WTC11 (cell line): ENCODE measurements at regions not wholly inside any gene's neighbourhood (a gene's known extent, or its start where the extent isn't known, plus 50 kb on each side); places are given as distances from the start of the nearest gene placed in this dataset.

Experiments used
- ATAC-seq: fragments of 200-7000 bp; cut with Tn5 transposase; 2 replicates; pipeline ENCODE4 v1.10.0; 2021; ENCODE audit warnings: mild to moderate bottlenecking, moderate library complexity
- CTCF ChIA-PET: fragments of 300-600 bp; sonication (Branson Sonifier 250); formaldehyde crosslinking; loops from one replicate; lab custom pipeline; 2021; ENCODE audit warnings: antibody characterized with exemption; lab: Charles Lee
- POLR2A ChIA-PET: fragments of 350-600 bp; sonication (Branson Sonifier 250); formaldehyde crosslinking; loops from one replicate; lab custom pipeline; 2021; ENCODE audit warnings: antibody characterized with exemption; lab: Charles Lee
- DNase-seq: peaks from one replicate; pipeline ENCODE4 v3.0.0; 2021; ENCODE audit warnings: low spot score
- H3K27ac Mint-ChIP-seq: 2 replicates; pipeline ENCODE4 v1.8.0; 2021; ENCODE audit warnings: mixed read lengths
- H3K27me3 Mint-ChIP-seq: 2 replicates; pipeline ENCODE4 v1.8.0; 2021; ENCODE audit warnings: low read depth, mild to moderate bottlenecking, moderate library complexity, mixed read lengths
- H3K36me3 Mint-ChIP-seq: 2 replicates; pipeline ENCODE4 v1.8.0; 2021; ENCODE audit warnings: mixed read lengths
- H3K4me1 Mint-ChIP-seq: 2 replicates; pipeline ENCODE4 v1.8.0; 2022; ENCODE audit warnings: mixed read lengths
- H3K4me3 Mint-ChIP-seq: 2 replicates; pipeline ENCODE4 v1.8.0; 2021; ENCODE audit warnings: mild to moderate bottlenecking, moderate library complexity, mixed read lengths
- H3K9me3 Mint-ChIP-seq: 2 replicates; pipeline ENCODE4 v1.8.0; 2021; ENCODE audit warnings: mixed read lengths
- ELF4 ChIP-seq: sonication (generic); formaldehyde crosslinking; IDR thresholded peaks from 2 replicates; pipeline ENCODE4 v1.8.1; 2022; ENCODE audit warnings: low read depth, mild to moderate bottlenecking, moderate library complexity, missing genetic modification reagents
- FOXJ3 ChIP-seq: sonication (generic); formaldehyde crosslinking; IDR thresholded peaks from 2 replicates; pipeline ENCODE4 v1.9.0; 2021; ENCODE audit warnings: missing genetic modification reagents, mild to moderate bottlenecking, borderline replicate concordance
- GRHL2 ChIP-seq: fragments of 250-450 bp; sonication (Bioruptor Pico); IDR thresholded peaks from 2 replicates; pipeline ENCODE4 v1.8.0; 2022; ENCODE audit warnings: mild to moderate bottlenecking, moderate library complexity; ENCODE audit not compliant: insufficient replicate concordance, severe bottlenecking
- IRF2 ChIP-seq: sonication (generic); formaldehyde crosslinking; IDR thresholded peaks from 2 replicates; pipeline ENCODE4 v1.8.0; 2022; ENCODE audit warnings: low read depth, missing genetic modification reagents, borderline replicate concordance
- JAZF1 ChIP-seq: fragments of 250-450 bp; sonication (Bioruptor Pico); IDR thresholded peaks from 2 replicates; pipeline ENCODE4 v1.9.0; 2021; ENCODE audit warnings: moderate library complexity, mild to moderate bottlenecking, inconsistent platforms
- JUN ChIP-seq: sonication (generic); formaldehyde crosslinking; IDR thresholded peaks from 2 replicates; pipeline ENCODE4 v1.8.0; 2023; ENCODE audit warnings: mild to moderate bottlenecking, missing genetic modification reagents
- KAT7 ChIP-seq: sonication (generic); formaldehyde crosslinking; IDR thresholded peaks from 2 replicates; pipeline ENCODE4 v1.8.1; 2023; ENCODE audit warnings: missing genetic modification reagents, mild to moderate bottlenecking, borderline replicate concordance
- NFATC4 ChIP-seq: fragments of 250-450 bp; sonication (Bioruptor Pico); IDR thresholded peaks from 2 replicates; pipeline ENCODE4 v1.9.0; 2021; ENCODE audit warnings: mild to moderate bottlenecking
- NFYB ChIP-seq: sonication (generic); formaldehyde crosslinking; conservative IDR thresholded peaks from 2 replicates; pipeline ENCODE4 v1.8.0; 2022; ENCODE audit warnings: low read depth, missing genetic modification reagents
- OVOL2 ChIP-seq: fragments of 250-450 bp; sonication (Bioruptor Pico); IDR thresholded peaks from 2 replicates; pipeline ENCODE4 v1.9.0; 2021; ENCODE audit warnings: mild to moderate bottlenecking, borderline replicate concordance
- PRRX2 ChIP-seq: fragments of 250-450 bp; sonication (Bioruptor Pico); IDR thresholded peaks from 2 replicates; pipeline ENCODE4 v1.8.0; 2021; ENCODE audit warnings: mild to moderate bottlenecking
- TCF7 ChIP-seq: sonication (generic); formaldehyde crosslinking; IDR thresholded peaks from 2 replicates; pipeline ENCODE4 v1.8.0; 2022; ENCODE audit warnings: mild to moderate bottlenecking, low read depth, missing genetic modification reagents, moderate library complexity
- ZNF138 ChIP-seq: sonication (generic); formaldehyde crosslinking; conservative IDR thresholded peaks from 2 replicates; pipeline ENCODE4 v1.8.1; 2022; ENCODE audit warnings: mild to moderate bottlenecking, moderate library complexity, missing genetic modification reagents
- ZNF263 ChIP-seq: sonication (generic); formaldehyde crosslinking; IDR thresholded peaks from 2 replicates; pipeline ENCODE4 v1.8.1; 2022; ENCODE audit warnings: low read depth, mild to moderate bottlenecking, moderate library complexity, missing genetic modification reagents
- TF ChIP-seq, protein P1 (sequence below): sonication (generic); formaldehyde crosslinking; IDR thresholded peaks from 2 replicates; pipeline ENCODE4 v1.8.1; 2022; ENCODE audit warnings: low read depth, mild to moderate bottlenecking, moderate library complexity, missing genetic modification reagents, borderline replicate concordance
- TF ChIP-seq, protein P2 (sequence below): sonication (generic); formaldehyde crosslinking; IDR thresholded peaks from 2 replicates; pipeline ENCODE4 v1.8.1; 2023; ENCODE audit warnings: mild to moderate bottlenecking, missing genetic modification reagents
- TF ChIP-seq, protein P3 (sequence below): fragments of 250-450 bp; sonication (Bioruptor Pico); IDR thresholded peaks from 2 replicates; pipeline ENCODE4 v1.8.0; 2021; ENCODE audit warnings: mild to moderate bottlenecking
- TF ChIP-seq, protein P4 (sequence below): fragments of 200-600 bp; IDR thresholded peaks from 2 replicates; pipeline ENCODE4 v1.8.0; 2022; ENCODE audit warnings: antibody characterized with exemption
- TF ChIP-seq, protein P5 (sequence below): sonication (generic); formaldehyde crosslinking; IDR thresholded peaks from 2 replicates; pipeline ENCODE4 v1.8.1; 2023; ENCODE audit warnings: mild to moderate bottlenecking, moderate library complexity, missing genetic modification reagents
- TF ChIP-seq, protein P6 (sequence below): sonication (generic); formaldehyde crosslinking; IDR thresholded peaks from 2 replicates; pipeline ENCODE4 v1.8.1; 2022; ENCODE audit warnings: missing genetic modification reagents, borderline replicate concordance

DNA sequence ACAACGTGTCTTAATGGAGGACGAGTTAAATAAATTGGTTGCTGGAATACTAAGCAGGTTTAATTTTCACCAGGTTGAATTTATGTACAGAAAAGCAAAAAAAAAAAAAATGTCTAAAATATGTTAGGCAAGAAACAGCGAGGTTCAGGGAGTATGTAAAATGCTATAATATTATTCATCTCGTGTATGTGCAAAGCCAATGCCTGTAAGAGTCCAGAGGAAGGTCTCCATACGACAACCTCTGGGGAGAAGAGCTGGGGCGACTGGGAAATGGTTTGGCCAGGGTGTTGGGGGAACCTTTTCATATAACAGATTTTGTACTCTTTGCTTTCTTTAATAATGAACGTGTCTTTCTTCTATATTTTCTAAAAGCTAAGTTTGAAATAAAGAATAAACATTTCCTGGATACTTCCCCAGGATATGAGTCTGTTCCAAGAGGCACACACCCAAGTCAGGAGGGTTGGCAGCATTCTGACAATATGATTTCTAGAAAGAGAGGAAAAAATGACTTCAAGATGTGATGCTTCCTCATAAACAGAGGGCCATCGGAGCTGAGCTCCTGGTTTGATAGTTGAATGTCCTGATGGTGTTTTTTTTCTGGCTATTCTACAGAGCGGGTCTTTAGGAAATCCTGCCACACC, 208.6 kb upstream of the MGMT start:
- peaks cover 2% of the 10 kb centered on the region; the same call in 1 of the 2 replicates for H3K4me1 Mint-ChIP-seq
- POLR2A ChIA-PET, result no interaction called here
- CTCF ChIA-PET, result interaction anchor here (1.1 kb wide), 1 partner anchor 16 kb away, joined by 3 read pairs; no protein-coding TSS in a partner anchor
- H3K36me3 Mint-ChIP-seq, result no peaks in the 10 kb centered on the region
- TF ChIP-seq, protein P1, sequence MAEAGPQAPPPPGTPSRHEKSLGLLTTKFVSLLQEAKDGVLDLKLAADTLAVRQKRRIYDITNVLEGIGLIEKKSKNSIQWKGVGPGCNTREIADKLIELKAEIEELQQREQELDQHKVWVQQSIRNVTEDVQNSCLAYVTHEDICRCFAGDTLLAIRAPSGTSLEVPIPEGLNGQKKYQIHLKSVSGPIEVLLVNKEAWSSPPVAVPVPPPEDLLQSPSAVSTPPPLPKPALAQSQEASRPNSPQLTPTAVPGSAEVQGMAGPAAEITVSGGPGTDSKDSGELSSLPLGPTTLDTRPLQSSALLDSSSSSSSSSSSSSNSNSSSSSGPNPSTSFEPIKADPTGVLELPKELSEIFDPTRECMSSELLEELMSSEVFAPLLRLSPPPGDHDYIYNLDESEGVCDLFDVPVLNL (CRISPR knock-in tag), result no peak
- TF ChIP-seq KAT7 (CRISPR knock-in tag), result no peak
- no peak for TF ChIP-seq IRF2 (CRISPR knock-in tag)
- TF ChIP-seq, protein P2, sequence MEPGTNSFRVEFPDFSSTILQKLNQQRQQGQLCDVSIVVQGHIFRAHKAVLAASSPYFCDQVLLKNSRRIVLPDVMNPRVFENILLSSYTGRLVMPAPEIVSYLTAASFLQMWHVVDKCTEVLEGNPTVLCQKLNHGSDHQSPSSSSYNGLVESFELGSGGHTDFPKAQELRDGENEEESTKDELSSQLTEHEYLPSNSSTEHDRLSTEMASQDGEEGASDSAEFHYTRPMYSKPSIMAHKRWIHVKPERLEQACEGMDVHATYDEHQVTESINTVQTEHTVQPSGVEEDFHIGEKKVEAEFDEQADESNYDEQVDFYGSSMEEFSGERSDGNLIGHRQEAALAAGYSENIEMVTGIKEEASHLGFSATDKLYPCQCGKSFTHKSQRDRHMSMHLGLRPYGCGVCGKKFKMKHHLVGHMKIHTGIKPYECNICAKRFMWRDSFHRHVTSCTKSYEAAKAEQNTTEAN, result no peak
- no peak for TF ChIP-seq NFATC4
- TF ChIP-seq, protein P3, sequence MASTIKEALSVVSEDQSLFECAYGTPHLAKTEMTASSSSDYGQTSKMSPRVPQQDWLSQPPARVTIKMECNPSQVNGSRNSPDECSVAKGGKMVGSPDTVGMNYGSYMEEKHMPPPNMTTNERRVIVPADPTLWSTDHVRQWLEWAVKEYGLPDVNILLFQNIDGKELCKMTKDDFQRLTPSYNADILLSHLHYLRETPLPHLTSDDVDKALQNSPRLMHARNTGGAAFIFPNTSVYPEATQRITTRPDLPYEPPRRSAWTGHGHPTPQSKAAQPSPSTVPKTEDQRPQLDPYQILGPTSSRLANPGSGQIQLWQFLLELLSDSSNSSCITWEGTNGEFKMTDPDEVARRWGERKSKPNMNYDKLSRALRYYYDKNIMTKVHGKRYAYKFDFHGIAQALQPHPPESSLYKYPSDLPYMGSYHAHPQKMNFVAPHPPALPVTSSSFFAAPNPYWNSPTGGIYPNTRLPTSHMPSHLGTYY (CRISPR knock-in tag), result no peak
- TF ChIP-seq ZNF138 (CRISPR knock-in tag), result no peak
- TF ChIP-seq ZNF263, result no peak
- TF ChIP-seq JAZF1, result no peak
- TF ChIP-seq, protein P4, sequence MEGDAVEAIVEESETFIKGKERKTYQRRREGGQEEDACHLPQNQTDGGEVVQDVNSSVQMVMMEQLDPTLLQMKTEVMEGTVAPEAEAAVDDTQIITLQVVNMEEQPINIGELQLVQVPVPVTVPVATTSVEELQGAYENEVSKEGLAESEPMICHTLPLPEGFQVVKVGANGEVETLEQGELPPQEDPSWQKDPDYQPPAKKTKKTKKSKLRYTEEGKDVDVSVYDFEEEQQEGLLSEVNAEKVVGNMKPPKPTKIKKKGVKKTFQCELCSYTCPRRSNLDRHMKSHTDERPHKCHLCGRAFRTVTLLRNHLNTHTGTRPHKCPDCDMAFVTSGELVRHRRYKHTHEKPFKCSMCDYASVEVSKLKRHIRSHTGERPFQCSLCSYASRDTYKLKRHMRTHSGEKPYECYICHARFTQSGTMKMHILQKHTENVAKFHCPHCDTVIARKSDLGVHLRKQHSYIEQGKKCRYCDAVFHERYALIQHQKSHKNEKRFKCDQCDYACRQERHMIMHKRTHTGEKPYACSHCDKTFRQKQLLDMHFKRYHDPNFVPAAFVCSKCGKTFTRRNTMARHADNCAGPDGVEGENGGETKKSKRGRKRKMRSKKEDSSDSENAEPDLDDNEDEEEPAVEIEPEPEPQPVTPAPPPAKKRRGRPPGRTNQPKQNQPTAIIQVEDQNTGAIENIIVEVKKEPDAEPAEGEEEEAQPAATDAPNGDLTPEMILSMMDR, result no peak
- TF ChIP-seq, protein P5, sequence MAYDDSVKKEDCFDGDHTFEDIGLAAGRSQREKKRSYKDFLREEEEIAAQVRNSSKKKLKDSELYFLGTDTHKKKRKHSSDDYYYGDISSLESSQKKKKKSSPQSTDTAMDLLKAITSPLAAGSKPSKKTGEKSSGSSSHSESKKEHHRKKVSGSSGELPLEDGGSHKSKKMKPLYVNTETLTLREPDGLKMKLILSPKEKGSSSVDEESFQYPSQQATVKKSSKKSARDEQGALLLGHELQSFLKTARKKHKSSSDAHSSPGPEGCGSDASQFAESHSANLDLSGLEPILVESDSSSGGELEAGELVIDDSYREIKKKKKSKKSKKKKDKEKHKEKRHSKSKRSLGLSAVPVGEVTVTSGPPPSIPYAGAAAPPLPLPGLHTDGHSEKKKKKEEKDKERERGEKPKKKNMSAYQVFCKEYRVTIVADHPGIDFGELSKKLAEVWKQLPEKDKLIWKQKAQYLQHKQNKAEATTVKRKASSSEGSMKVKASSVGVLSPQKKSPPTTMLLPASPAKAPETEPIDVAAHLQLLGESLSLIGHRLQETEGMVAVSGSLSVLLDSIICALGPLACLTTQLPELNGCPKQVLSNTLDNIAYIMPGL (CRISPR knock-in tag), result no peak
- H3K4me3 Mint-ChIP-seq, result no peak overlapping the region
- no peaks in the 10 kb centered on the region for H3K27me3 Mint-ChIP-seq
- no peaks in the 10 kb centered on the region for H3K9me3 Mint-ChIP-seq
- ATAC-seq (no peak), DNase-seq (no peak)
- no peak overlapping the region for H3K27ac Mint-ChIP-seq

DNA sequence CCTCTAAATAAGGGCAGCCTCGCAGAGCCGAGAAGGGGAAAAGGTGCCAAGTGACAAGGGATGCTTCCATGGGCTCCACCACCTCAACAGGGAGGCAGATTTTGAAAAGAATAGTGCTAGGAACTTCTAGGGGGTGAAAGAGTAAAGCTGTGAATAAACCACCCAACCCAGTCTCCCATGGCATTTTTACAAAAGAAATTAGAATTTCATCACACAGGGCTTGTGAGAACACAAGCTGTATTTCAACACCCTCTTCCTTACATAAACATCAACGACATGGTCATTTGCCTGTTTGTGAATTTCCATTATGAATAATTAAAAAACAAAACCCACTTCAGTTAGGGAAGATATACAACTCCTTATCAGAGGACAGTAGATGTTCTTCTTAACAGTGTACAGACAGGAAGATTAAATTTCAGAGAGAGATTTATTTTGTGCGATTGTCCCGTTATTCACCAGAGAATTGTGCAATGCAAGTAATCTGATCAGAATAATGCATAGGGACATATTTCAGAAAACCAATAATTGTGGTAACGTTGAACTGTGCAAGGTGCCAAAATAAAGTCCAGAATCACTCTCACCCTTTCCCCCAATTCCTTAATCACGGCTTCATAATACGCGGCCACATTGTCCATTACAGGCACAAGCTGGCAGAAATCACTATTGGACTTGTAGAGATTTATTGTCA, 207.8 kb upstream of the MGMT start:
- ATAC-seq (no peak), DNase-seq (no peak)
- POLR2A ChIA-PET, result no interaction called here
- no peaks in the 10 kb centered on the region for H3K4me1 Mint-ChIP-seq
- H3K27me3 Mint-ChIP-seq, result no peaks in the 10 kb centered on the region
- no peak overlapping the region for H3K4me3 Mint-ChIP-seq
- H3K27ac Mint-ChIP-seq, result no peak overlapping the region
- no peaks in the 10 kb centered on the region for H3K9me3 Mint-ChIP-seq
- CTCF ChIA-PET, result interaction anchor here (1.1 kb wide), 1 partner anchor 16 kb away, joined by 3 read pairs; no protein-coding TSS in a partner anchor
- H3K36me3 Mint-ChIP-seq, result no peaks in the 10 kb centered on the region
- TF ChIP-seq, protein P6, sequence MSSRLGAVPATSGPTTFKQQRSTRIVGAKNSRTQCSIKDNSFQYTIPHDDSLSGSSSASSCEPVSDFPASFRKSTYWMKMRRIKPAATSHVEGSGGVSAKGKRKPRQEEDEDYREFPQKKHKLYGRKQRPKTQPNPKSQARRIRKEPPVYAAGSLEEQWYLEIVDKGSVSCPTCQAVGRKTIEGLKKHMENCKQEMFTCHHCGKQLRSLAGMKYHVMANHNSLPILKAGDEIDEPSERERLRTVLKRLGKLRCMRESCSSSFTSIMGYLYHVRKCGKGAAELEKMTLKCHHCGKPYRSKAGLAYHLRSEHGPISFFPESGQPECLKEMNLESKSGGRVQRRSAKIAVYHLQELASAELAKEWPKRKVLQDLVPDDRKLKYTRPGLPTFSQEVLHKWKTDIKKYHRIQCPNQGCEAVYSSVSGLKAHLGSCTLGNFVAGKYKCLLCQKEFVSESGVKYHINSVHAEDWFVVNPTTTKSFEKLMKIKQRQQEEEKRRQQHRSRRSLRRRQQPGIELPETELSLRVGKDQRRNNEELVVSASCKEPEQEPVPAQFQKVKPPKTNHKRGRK (CRISPR knock-in tag), result no peak
- TF ChIP-seq FOXJ3 (CRISPR knock-in tag), result no peak
- no peak for TF ChIP-seq JUN (CRISPR knock-in tag)
- no peak for TF ChIP-seq IRF2 (CRISPR knock-in tag)
- TF ChIP-seq OVOL2 (CRISPR knock-in tag), result no peak
- TF ChIP-seq, protein P3 (CRISPR knock-in tag), result no peak
- TF ChIP-seq, protein P2, result no peak
- TF ChIP-seq ZNF263, result no peak
- no peak for TF ChIP-seq NFYB
- TF ChIP-seq ELF4 (CRISPR knock-in tag), result no peak
- no peak for TF ChIP-seq TCF7 (CRISPR knock-in tag)
- TF ChIP-seq GRHL2 (CRISPR knock-in tag), result no peak
- no peak for TF ChIP-seq PRRX2 (CRISPR knock-in tag)
